WERI-Rb-1 (cell line): ENCODE measurements at regions not wholly inside any gene's neighbourhood (a gene's known extent, or its start where the extent isn't known, plus 50 kb on each side); places are given as distances from the start of the nearest gene placed in this dataset.

Source experiments
- DNase-seq: peaks from one replicate; pipeline ENCODE4 v3.0.0-alpha.2; 2020
- H3K27ac ChIP-seq: fragments of 250-450 bp; sonication (Bioruptor Pico); 2 replicates; pipeline ENCODE4 v1.5.1; 2020; ENCODE audit warnings: mild to moderate bottlenecking, moderate library complexity
- H3K27me3 ChIP-seq: fragments of 250-450 bp; sonication (Bioruptor Pico); 2 replicates; pipeline ENCODE4 v1.5.1; 2021; ENCODE audit warnings: mild to moderate bottlenecking, low read depth, moderate library complexity; ENCODE audit not compliant: insufficient read depth, severe bottlenecking
- H3K36me3 ChIP-seq: fragments of 250-450 bp; sonication (Bioruptor Pico); 2 replicates; pipeline ENCODE4 v1.5.1; 2020; ENCODE audit warnings: mild to moderate bottlenecking, moderate library complexity
- H3K4me3 ChIP-seq: 2 replicates; pipeline ENCODE4 v1.5.1; 2011; ENCODE audit warnings: low read depth, mild to moderate bottlenecking, control low read depth, low read length
- H3K9me3 ChIP-seq: fragments of 250-450 bp; sonication (Bioruptor Pico); 2 replicates; pipeline ENCODE4 v1.5.1; 2021; ENCODE audit warnings: mild to moderate bottlenecking, moderate library complexity; ENCODE audit not compliant: severe bottlenecking
- CTCF ChIP-seq: IDR thresholded peaks from 2 replicates; pipeline ENCODE4 v1.5.1; 2011; ENCODE audit warnings: low read depth, mild to moderate bottlenecking, control low read depth, inconsistent platforms, low read length

DNA sequence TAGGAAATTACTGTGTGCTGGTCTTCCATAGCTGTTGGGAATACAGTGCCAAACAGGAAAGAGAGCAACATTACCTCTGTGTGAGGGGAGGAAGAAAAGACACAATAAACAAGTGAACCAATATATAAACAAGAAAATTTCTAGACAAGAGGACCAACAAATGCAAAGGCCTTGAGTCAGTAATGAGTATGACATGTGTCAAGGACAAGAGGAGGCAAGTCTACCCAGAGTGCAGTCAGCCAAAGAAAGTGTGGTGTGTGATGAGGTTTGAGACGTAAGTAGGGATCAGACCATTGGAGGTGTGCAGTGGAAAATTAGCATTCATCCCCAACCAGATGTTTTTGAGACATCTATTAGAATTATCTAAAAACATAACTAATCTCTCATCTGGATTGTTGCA, 69.5 kb upstream of the CDH6 start:
- H3K27me3 ChIP-seq = no peaks in the 10 kb centered on the region
- H3K4me3 ChIP-seq = no peak overlapping the region
- no peaks in the 10 kb centered on the region for H3K36me3 ChIP-seq
- no peaks in the 10 kb centered on the region for H3K9me3 ChIP-seq
- no peak overlapping the region for H3K27ac ChIP-seq
- DNase-seq = no peak
- no peak for TF ChIP-seq CTCF

- Histone ChIP-seq H3K27ac (no peak overlapping the region), H3K27me3 (no peaks in the 10 kb centered on the region), H3K4me3 (no peak overlapping the region), H3K36me3 (no peaks in the 10 kb centered on the region), H3K9me3 (no peaks in the 10 kb centered on the region)
- no peak for TF ChIP-seq CTCF
- no peak for DNase-seq
Observed at GRCh38 chr5:31122998-31123951, 70.2 kb upstream of the CDH6 start.

DNA sequence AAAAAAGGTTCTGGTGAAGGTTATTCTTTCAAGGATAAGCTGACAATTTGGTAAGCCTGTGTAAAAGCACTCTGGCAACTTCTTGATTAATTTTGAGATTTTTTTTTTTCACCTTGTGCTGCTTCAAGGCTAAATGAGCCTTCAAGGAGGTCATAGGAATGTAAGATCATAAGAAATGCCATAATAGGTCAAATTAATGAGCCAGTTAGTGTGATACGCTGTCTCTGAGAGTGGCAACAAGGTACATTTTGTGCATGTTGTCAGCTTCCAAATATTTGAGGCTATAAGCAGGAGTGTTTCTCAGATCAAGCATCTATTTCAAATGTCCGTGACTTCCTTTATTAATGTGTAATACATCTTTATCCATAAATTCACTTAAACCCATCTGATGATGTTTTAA, 72.3 kb upstream of the CDH6 start:
- TF ChIP-seq CTCF = no peak
- H3K4me3 ChIP-seq = no peak overlapping the region
- H3K27me3 ChIP-seq = no peaks in the 10 kb centered on the region
- H3K36me3 ChIP-seq = no peaks in the 10 kb centered on the region
- H3K9me3 ChIP-seq = no peaks in the 10 kb centered on the region
- H3K27ac ChIP-seq = no peak overlapping the region
- no peak for DNase-seq

DNA sequence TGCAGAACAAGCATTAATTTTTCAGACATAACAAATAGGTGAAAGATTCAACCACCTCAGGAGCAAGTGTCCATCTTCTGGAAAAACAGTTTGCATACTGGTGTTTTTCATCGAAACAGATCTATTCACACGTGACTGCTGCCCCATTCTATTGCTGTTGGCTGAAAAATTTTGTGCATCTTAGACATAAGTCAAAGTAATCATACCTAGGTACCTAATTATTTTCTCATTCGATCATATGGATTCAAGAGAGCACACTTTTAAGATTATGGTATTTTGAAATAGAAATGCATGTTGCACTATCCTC, 72.9 kb upstream of the CDH6 start:
- no peak for DNase-seq
- no peak overlapping the region for H3K27ac ChIP-seq
- no peaks in the 10 kb centered on the region for H3K9me3 ChIP-seq
- no peak for TF ChIP-seq CTCF
- no peaks in the 10 kb centered on the region for H3K27me3 ChIP-seq
- H3K36me3 ChIP-seq = no peaks in the 10 kb centered on the region
- no peak overlapping the region for H3K4me3 ChIP-seq

- Histone ChIP-seq H3K36me3 (no peaks in the 10 kb centered on the region), H3K9me3 (no peaks in the 10 kb centered on the region), H3K27me3 (no peaks in the 10 kb centered on the region), H3K4me3 (no peak overlapping the region), H3K27ac (no peak overlapping the region)
- DNase-seq = no peak
- no peak for TF ChIP-seq CTCF
Observed at GRCh38 chr5:31119938-31120641, 73.4 kb upstream of the CDH6 start.
